Common myeloid progenitor, CD34-positive (primary cell): ENCODE measurements at regions not wholly inside any gene's neighbourhood (a gene's known extent, or its start where the extent isn't known, plus 50 kb on each side); places are given as distances from the start of the nearest gene placed in this dataset.

Experiments
- CTCF ChIA-PET: fragments of 350-600 bp; sonication (Branson Sonifier 250); formaldehyde crosslinking; loops from one replicate; lab custom pipeline; 2021; ENCODE audit warnings: antibody characterized with exemption; lab: Charles Lee
- POLR2A ChIA-PET: fragments of 350-600 bp; sonication (Branson Sonifier 250); formaldehyde crosslinking; loops from one replicate; lab custom pipeline; 2021; ENCODE audit warnings: antibody characterized with exemption; lab: Charles Lee
- DNase-seq, 3 donors: peaks; one replicate each; pipeline versions ENCODE4 v3.0.0 to v3.0.0-alpha.2; 2013
- H3K27ac ChIP-seq, 2 experiments: 1 replicate in 1 of 2; 2 replicates in 1 of 2; pipeline ENCODE4 v1.7.0; 2013; ENCODE audit warnings: inconsistent platforms in 2 of 2, low read length in 2 of 2, mild to moderate bottlenecking in 2 of 2, low read depth in 1 of 2, moderate library complexity in 1 of 2; ENCODE audit not compliant: severe bottlenecking in 2 of 2, insufficient read depth in 1 of 2, poor library complexity in 1 of 2
- H3K27me3 ChIP-seq, 5 experiments: replicated peaks in 2 of 5; 1 replicate in 3 of 5; 2 replicates in 2 of 5; pipeline versions ENCODE4 v1.6.1 to v1.7.0; 2013; ENCODE audit warnings: low read length in 4 of 5, mild to moderate bottlenecking in 2 of 5, moderate library complexity in 2 of 5, inconsistent platforms in 1 of 5; ENCODE audit not compliant: insufficient read depth in 5 of 5, control insufficient read depth in 4 of 5
- H3K36me3 ChIP-seq, 4 experiments: 1 replicate in 2 of 4; 2 replicates in 2 of 4; pipeline versions ENCODE4 v1.6.1 to v1.7.0; 2013; ENCODE audit warnings: low read length in 3 of 4, control low read depth in 1 of 4, mild to moderate bottlenecking in 1 of 4; ENCODE audit not compliant: control insufficient read depth in 4 of 4, insufficient read depth in 4 of 4
- H3K4me1 ChIP-seq, 4 experiments: 1 replicate in 3 of 4; 2 replicates in 1 of 4; pipeline versions ENCODE4 v1.6.1 to v1.7.1; 2013; ENCODE audit warnings: low read length in 3 of 4, mild to moderate bottlenecking in 3 of 4, control low read depth in 1 of 4, inconsistent platforms in 1 of 4, moderate library complexity in 1 of 4; ENCODE audit not compliant: control insufficient read depth in 4 of 4, insufficient read depth in 4 of 4; ENCODE audit errors: control extremely low read depth in 1 of 4
- H3K4me3 ChIP-seq, 7 experiments: 1 replicate in 4 of 7; 2 replicates in 3 of 7; pipeline versions ENCODE4 v1.5.1 to v1.7.0; 2013; ENCODE audit warnings: mild to moderate bottlenecking in 7 of 7, low read length in 6 of 7, moderate library complexity in 6 of 7, inconsistent platforms in 2 of 7, low read depth in 2 of 7, control low read depth in 1 of 7; ENCODE audit not compliant: insufficient read depth in 4 of 7, control insufficient read depth in 1 of 7; ENCODE audit errors: extremely low read depth in 1 of 7
- H3K9me3 ChIP-seq, 5 experiments: 1 replicate in 4 of 5; 2 replicates in 1 of 5; pipeline versions ENCODE4 v1.6.1 to v1.7.1; 2013; ENCODE audit warnings: low read length in 4 of 5, mild to moderate bottlenecking in 2 of 5, inconsistent platforms in 1 of 5, low read depth in 1 of 5, moderate library complexity in 1 of 5; ENCODE audit not compliant: control insufficient read depth in 4 of 5, insufficient read depth in 2 of 5; ENCODE audit errors: control extremely low read depth in 1 of 5
- WGBS: methylation state at CpG from one replicate; pipeline ENCODE4 v1.1.5; 2013; ENCODE audit not compliant: insufficient coverage; 5-methylcytosine and 5-hydroxymethylcytosine counted together

DNA sequence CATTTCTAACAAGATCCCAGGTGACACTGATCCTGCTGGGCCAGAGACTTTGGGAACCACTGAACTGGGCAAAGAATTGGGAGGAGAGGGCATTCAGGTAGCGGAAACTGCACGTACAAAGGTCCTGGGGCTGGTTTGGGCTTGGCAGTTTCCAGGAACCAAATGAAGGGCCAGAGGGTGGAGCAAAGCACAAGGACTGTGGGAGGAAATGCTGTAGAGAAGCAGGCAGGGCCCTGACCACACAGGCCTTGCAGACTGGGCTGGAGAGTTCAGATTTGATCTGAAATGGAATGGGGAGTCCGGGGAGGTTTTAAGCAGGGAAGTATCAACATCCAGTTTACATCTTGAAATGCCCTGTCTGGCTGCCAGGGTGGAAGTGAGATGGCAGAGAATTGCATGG lies 195.1 kb downstream of the PHETA1 start:
- H3K4me1 ChIP-seq, result peaks cover 6 to 91% (median 37%) of the 10 kb centered on the region in 4 experiments
- CTCF ChIA-PET, result interaction anchor here (1.0 to 1.5 kb wide), 3 partner anchors 25 to 153 kb away, joined by 3 to 6 read pairs (median 3); no protein-coding TSS in a partner anchor
- no peaks in the 10 kb centered on the region for H3K36me3 ChIP-seq
- no peak overlapping the region for H3K27ac ChIP-seq
- H3K9me3 ChIP-seq, result no peaks in the 10 kb centered on the region
- no peaks in the 10 kb centered on the region for H3K27me3 ChIP-seq
- DNase-seq, result peak in 2 of 3 donors; percentile 31 to 41
- 93% methylated on average over 2 of the region's 3 CpGs for WGBS
- H3K4me3 ChIP-seq, result peak overlapping the region in 1 of 7 experiments; percentile 6
- POLR2A ChIA-PET, result no interaction called here

DNA sequence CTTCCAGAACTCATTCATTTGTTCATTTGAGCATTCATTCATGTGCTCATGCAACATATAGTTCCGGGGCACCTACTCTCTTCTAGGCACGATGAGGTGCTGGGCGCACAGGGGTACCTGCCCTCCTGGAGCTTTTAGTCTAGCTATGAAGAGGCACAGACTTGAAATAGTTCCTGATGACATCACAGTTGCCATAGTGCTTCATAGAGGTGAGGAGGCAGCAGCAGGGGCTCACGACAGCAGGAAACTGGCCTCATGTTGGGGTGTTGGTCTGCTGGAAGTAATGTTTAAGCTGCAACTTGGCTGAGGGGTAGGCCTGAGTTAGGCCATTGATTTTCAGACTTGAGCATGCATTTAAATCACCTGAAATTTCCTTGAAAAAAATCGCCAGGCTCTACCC lies 195.5 kb downstream of the PHETA1 start:
- no peak for DNase-seq
- H3K27ac ChIP-seq, result no peak overlapping the region
- H3K4me1 ChIP-seq, result peaks cover 6 to 88% (median 36%) of the 10 kb centered on the region in 4 experiments
- no peaks in the 10 kb centered on the region for H3K36me3 ChIP-seq
- H3K27me3 ChIP-seq, result no peaks in the 10 kb centered on the region
- WGBS, result 88% methylated on average over 5 of the region's 5 CpGs
- CTCF ChIA-PET, result interaction anchor here (1.1 kb wide), 1 partner anchor 23 kb away, joined by 3 read pairs; no protein-coding TSS in a partner anchor
- POLR2A ChIA-PET, result interaction anchor here (0.6 kb wide), 1 partner anchor 464 kb away, joined by 5 read pairs; no protein-coding TSS in a partner anchor
- no peak overlapping the region for H3K4me3 ChIP-seq
- no peaks in the 10 kb centered on the region for H3K9me3 ChIP-seq

DNA sequence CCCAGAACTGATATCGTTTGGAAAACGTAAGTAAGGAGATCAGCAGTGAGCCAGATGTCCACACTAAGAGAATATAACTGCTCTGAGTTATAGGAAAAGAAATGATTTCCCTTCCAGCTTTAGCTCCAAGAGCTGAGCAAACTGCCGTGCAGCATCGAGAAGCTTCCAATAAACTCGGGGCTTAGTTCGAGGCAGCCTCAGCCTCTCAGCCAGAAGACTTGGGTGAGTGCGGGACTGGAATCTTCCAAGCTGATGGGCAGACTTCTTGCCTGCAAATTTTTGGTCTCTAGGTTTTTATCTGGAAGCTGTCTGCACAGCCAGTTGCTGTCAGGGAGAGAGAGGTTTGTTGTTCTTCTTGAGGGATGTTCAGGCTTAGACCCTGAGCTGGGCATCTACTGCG lies 196.1 kb downstream of the PHETA1 start:
- ChIA-PET CTCF (interaction anchor here (1.0 to 1.1 kb wide), 2 partner anchors 13 to 22 kb away, joined by 3 read pairs; no protein-coding TSS in a partner anchor), POLR2A (interaction anchor here (0.6 kb wide), 1 partner anchor 464 kb away, joined by 5 read pairs; no protein-coding TSS in a partner anchor)
- Histone ChIP-seq H3K36me3 (no peaks in the 10 kb centered on the region), H3K4me1 (peaks cover 6 to 88% (median 37%) of the 10 kb centered on the region in 4 experiments), H3K4me3 (no peak overlapping the region), H3K27me3 (no peaks in the 10 kb centered on the region), H3K9me3 (no peaks in the 10 kb centered on the region), H3K27ac (no peak overlapping the region)
- 96% methylated on average over 8 of the region's 8 CpGs for WGBS
- DNase-seq, result no peak

DNA sequence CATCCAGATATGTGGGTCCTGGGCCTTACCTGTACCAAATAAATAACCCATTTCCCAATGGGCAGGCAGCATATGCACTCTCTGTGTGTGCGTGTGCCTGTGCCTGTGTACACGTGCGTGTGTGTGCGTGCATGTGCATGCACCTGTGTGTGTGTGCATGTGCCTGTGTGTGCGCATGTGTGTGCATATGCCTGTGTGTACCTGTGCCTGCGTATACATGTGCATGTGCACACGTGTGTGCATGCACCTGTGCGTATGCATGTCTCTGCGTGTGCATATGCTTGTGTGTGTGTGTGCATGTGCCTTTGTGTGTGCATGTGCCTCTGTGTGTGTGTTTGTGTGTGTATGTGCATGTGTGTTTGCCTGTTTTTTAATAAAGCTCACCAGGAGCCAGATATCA lies 197.1 kb downstream of the PHETA1 start:
- no peak overlapping the region for H3K4me3 ChIP-seq
- H3K27me3 ChIP-seq, result no peaks in the 10 kb centered on the region
- peaks cover 6 to 81% (median 35%) of the 10 kb centered on the region in 4 experiments for H3K4me1 ChIP-seq
- no peak for DNase-seq
- no peak overlapping the region for H3K27ac ChIP-seq
- 75% methylated on average over 4 of the region's 9 CpGs for WGBS
- CTCF ChIA-PET, result interaction anchor here (1.0 kb wide), 1 partner anchor 12 kb away, joined by 3 read pairs; no protein-coding TSS in a partner anchor
- no peaks in the 10 kb centered on the region for H3K36me3 ChIP-seq
- POLR2A ChIA-PET, result no interaction called here
- no peaks in the 10 kb centered on the region for H3K9me3 ChIP-seq

DNA sequence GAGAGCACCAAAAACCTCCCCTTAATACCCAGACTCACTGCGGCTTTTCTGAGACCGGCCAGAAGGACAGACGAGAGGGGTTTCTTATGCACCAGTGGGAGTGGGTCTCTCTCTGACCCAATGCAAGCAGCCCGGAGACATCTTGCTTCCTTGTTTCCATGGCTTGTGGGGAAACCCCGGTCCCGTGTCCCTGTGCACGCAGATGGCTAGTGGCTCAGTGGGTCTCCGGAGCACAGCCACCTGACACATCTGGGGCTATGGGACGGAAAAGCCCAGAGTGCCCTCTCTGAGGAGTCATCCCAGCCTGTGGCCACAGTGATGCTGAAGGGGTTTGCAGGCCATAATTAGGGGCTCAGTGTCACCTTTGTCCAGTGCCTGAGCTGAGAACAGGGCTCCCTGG lies 197.6 kb downstream of the PHETA1 start:
- ChIA-PET POLR2A (no interaction called here), CTCF (no interaction called here)
- Histone ChIP-seq H3K27me3 (no peaks in the 10 kb centered on the region), H3K4me3 (no peak overlapping the region), H3K4me1 (peaks cover 6 to 76% (median 35%) of the 10 kb centered on the region in 4 experiments), H3K9me3 (no peaks in the 10 kb centered on the region), H3K27ac (no peak overlapping the region), H3K36me3 (no peaks in the 10 kb centered on the region)
- 100% methylated on average over 5 of the region's 9 CpGs for WGBS
- DNase-seq, result no peak

DNA sequence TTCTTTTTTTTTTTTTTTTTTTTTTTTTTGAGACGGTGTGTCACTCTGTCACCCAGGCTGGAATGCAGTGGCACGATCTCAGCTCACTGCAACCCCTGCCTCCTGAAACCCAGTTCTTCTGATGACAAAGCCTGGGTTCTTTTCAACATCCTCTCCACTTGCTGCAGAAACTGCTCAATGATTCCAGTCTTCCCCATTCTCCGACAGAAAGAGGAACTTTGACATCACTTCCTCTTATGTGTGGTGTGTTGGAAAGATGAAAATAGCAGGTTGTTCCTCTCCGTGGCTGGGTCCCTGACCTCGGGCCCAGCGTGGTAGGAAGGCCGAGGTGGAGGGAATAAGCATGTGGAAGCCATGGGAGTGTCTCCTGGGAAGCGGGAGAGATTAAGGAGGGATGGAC lies 198.4 kb downstream of the PHETA1 start:
- no peaks in the 10 kb centered on the region for H3K36me3 ChIP-seq
- H3K9me3 ChIP-seq, result no peaks in the 10 kb centered on the region
- peak overlapping the region in 1 of 7 experiments; percentile 29 for H3K4me3 ChIP-seq
- DNase-seq, result peak; percentile 83 to 94 (median 92)
- WGBS, result 3% methylated on average over 6 of the region's 8 CpGs
- no peaks in the 10 kb centered on the region for H3K27me3 ChIP-seq
- H3K27ac ChIP-seq, result no peak overlapping the region
- H3K4me1 ChIP-seq, result peaks cover 6 to 69% (median 33%) of the 10 kb centered on the region in 4 experiments
- ChIA-PET POLR2A (no interaction called here), CTCF (interaction anchor here (1.1 kb wide), 1 partner anchor 66 kb away, joined by 3 read pairs; no protein-coding TSS in a partner anchor)

DNA sequence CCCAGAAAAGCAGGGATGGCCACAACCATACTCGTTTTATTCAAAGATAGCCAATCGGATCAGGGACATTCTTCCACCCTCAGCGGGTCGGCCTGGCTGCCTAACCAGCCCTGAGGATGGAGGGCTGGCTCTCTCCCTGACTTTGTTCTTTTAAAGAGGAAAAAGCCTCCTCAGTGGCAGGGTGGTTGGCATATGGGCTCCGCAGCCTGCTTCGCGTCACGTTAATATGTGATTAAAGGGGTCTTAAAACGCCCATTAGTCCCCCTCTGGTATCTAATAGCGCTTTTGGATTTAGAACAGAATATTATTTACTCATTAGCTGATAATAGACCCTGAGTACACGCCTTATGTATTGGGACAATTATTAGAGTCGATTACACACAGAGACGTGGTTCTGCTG lies 199.4 kb downstream of the PHETA1 start:
- Histone ChIP-seq H3K4me3 (no peak overlapping the region), H3K4me1 (peaks cover 0 to 58% (median 23%) of the 10 kb centered on the region in 4 experiments), H3K36me3 (no peaks in the 10 kb centered on the region), H3K9me3 (no peaks in the 10 kb centered on the region), H3K27ac (no peak overlapping the region), H3K27me3 (no peaks in the 10 kb centered on the region)
- ChIA-PET POLR2A (no interaction called here), CTCF (interaction anchor here (1.1 to 1.8 kb wide), 2 partner anchors 21 to 65 kb away, joined by 3 to 5 read pairs; no protein-coding TSS in a partner anchor)
- 100% methylated on average over 7 of the region's 13 CpGs for WGBS
- DNase-seq, result no peak
